ENCODE measurements at regions not wholly inside any gene's neighbourhood (a gene's known extent, or its start where the extent isn't known, plus 50 kb on each side); places are given as distances from the start of the nearest gene placed in this dataset.

DNA sequence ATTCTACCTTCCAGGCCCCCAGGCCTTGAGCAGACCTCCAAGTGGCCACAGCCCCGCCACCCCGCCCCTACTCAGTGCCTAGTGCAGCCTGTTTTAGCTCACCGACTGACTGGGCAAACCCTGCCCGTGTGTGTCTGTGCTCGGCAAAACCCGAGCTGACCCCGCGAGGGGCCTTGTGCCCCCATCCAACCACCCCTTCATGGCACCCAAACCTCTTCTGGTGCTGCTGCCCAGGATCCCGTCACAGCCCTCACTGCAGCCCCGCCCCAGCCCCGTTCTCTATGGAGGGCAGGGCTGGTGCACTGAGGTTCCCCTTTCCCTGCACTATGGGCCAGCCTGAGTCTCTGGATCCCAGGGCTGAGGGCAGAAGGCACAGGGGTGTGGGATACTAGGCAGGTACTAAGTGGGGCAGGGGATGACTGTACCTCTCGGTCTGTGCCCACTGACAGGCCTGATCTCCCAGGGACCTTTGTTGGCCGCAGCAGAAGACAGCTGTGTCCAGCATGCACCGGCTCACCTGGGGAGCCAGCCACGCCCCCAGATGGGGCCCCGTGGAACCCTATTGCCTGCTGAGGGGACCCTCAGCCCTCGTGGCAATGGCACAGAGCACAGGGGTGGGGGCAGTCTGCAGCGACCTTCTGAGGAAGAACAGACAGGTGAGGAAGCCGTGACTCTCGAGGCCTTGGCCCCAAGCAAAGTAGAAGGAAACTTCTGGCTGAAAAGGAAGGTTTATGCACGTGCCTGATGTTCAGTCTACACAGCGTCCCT lies 69.9 kb upstream of the OTOS start:
- H3K9me3 ChIP-seq, result no peaks in the 10 kb centered on the region
- intact Hi-C loops (cut with DNase I), result no loop called here
- TF ChIP-seq, protein P1, sequence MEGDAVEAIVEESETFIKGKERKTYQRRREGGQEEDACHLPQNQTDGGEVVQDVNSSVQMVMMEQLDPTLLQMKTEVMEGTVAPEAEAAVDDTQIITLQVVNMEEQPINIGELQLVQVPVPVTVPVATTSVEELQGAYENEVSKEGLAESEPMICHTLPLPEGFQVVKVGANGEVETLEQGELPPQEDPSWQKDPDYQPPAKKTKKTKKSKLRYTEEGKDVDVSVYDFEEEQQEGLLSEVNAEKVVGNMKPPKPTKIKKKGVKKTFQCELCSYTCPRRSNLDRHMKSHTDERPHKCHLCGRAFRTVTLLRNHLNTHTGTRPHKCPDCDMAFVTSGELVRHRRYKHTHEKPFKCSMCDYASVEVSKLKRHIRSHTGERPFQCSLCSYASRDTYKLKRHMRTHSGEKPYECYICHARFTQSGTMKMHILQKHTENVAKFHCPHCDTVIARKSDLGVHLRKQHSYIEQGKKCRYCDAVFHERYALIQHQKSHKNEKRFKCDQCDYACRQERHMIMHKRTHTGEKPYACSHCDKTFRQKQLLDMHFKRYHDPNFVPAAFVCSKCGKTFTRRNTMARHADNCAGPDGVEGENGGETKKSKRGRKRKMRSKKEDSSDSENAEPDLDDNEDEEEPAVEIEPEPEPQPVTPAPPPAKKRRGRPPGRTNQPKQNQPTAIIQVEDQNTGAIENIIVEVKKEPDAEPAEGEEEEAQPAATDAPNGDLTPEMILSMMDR (IDR thresholded peaks at IDR 0.05), result no peak
- H3K36me3 ChIP-seq, result no peaks in the 10 kb centered on the region
- no peaks in the 10 kb centered on the region for H3K4me1 ChIP-seq
- no peaks in the 10 kb centered on the region for H3K27me3 ChIP-seq
- no peak overlapping the region for H3K4me3 ChIP-seq
- H3K27ac ChIP-seq, result no peak overlapping the region
- DNase-seq (ENCODE audit: low spot score in 2 of 2), result peak in 1 of 2 donors; percentile 56

DNA sequence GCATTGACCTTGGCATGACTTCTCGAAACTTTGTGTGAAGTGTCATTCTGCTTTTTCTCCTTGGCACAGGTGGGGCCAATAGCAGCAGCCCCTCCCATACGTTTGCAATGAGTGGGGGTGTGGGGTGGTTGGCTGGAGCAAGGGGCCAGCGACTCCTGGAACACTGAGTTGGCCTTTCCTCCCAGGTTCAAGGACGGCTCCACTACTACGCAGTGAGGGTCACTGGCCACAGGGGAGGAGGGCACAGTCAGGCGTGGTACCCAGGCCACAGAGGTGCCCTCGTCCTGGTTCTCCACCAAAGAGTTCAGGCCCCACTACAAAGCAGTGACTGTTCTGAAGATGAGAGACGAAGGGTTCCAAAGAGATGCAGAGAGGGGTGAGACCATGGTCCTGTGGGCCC lies 70.6 kb upstream of the OTOS start:
- intact Hi-C loops (cut with DNase I), result no loop called here
- no peaks in the 10 kb centered on the region for H3K27me3 ChIP-seq
- H3K27ac ChIP-seq, result no peak overlapping the region
- H3K4me1 ChIP-seq, result no peaks in the 10 kb centered on the region
- H3K9me3 ChIP-seq, result no peaks in the 10 kb centered on the region
- H3K36me3 ChIP-seq, result no peaks in the 10 kb centered on the region
- no peak overlapping the region for H3K4me3 ChIP-seq
- peak in 1 of 2 donors; percentile 25 for DNase-seq (ENCODE audit: low spot score in 2 of 2)
- TF ChIP-seq, protein P1 (IDR thresholded peaks at IDR 0.05), result no peak

DNA sequence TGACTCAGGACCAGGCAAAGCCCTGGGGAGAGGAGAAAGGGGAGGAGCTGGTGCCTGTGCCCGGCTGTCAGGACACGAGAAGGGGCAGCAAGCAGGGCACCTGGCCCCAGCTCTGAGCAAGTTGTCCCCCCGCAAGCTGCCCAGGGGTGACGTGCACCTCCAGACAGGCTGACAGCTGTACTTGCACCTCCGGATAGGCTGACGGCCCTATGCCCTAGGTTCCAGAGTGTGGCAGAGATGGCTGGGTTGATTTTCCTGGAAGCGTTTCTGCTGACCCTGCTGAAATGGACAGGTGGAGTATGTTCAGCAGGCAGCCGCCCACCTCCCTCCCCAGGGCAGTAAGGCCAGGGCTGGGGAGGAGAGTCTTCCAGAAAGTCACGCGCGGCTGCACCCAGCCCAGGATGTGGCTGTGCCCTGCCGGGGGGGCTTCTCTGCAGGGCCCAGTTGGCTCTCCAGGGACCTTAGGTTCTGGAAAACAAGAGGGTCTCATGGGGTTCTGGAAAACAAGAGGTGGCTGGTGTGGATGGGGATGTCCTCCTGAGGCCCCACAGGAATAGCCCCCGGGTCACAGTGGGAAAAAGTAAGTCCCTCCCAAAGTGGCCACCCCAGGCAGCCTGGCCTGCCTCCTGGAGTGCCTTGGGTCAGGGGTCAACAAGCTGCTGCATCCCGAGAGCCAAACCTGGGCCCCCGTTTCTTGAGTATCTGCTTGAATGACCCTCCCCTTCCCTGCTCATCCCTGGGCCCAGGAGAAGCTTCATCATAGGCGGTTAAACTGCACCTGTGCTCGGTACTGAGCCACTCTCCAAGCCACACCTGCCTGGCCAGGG lies 71.4 kb upstream of the OTOS start:
- no peak overlapping the region for H3K27ac ChIP-seq
- intact Hi-C loops (cut with DNase I), result no loop called here
- H3K36me3 ChIP-seq, result no peaks in the 10 kb centered on the region
- H3K4me3 ChIP-seq, result no peak overlapping the region
- H3K9me3 ChIP-seq, result no peaks in the 10 kb centered on the region
- no peaks in the 10 kb centered on the region for H3K4me1 ChIP-seq
- peak in 1 of 2 donors; percentile 35 for DNase-seq (ENCODE audit: low spot score in 2 of 2)
- H3K27me3 ChIP-seq, result no peaks in the 10 kb centered on the region
- TF ChIP-seq, protein P1 (IDR thresholded peaks at IDR 0.05), result no peak

DNA sequence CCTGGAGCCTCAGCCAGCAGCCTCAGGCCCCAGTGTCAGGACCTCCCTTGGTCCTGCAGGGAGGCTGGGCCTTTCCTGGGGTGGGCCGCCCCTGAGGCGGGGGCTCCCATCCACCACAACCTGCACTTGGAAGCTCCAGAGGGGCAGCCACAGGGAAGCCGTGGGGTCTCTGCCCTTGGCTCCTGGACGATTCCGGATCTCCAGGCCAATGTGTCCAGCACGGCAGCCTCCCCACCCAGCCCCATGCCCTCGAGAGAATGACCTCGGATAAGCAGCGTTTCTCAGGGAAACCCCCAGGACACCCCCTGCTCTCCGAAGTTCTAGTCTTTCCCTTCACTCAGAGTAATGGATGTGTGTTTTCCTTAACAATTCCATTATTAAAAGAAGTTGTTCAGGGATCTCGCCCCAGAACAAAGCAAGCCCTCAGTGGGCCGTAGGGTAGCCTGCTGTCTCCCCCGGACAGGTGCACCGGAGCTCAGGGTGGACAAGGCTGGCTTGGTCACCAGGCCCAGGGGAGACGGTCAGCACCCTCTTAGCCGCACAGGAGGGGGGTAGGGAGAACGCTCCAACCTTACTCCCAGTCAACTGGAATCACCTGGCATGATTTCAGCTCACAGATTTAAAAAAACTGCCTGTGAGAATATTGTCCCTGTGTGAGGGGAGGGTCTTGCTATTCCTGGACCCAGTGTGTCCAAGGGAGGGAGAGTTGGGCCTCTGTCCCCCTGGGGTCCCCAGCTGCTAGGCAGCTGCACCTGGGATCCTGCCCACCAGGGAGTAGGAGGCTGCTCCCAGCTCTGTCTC lies 72.2 kb upstream of the OTOS start:
- TF ChIP-seq, protein P1 (IDR thresholded peaks at IDR 0.05), result no peak
- H3K27me3 ChIP-seq, result no peaks in the 10 kb centered on the region

DNA sequence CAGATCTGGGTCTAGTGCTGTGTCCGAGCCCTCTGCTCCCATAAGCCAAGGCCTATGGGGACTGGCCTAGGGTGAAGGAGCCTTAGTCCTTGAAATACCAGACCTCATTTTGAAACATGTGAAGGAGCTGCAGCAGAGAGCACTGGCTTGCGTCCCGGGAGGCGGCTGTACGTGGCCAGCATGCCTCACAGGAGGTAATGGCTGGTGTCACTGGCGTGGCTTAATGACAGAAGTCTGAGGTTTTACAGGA lies 72.7 kb upstream of the OTOS start:
- no peaks in the 10 kb centered on the region for H3K36me3 ChIP-seq
- DNase-seq (ENCODE audit: low spot score in 2 of 2), result peak in 1 of 2 donors; percentile 48
- no peak overlapping the region for H3K27ac ChIP-seq
- no peaks in the 10 kb centered on the region for H3K4me1 ChIP-seq
- H3K9me3 ChIP-seq, result no peaks in the 10 kb centered on the region
- TF ChIP-seq, protein P1 (IDR thresholded peaks at IDR 0.05), result no peak
- no peaks in the 10 kb centered on the region for H3K27me3 ChIP-seq
- intact Hi-C loops (cut with DNase I), result no loop called here
- H3K4me3 ChIP-seq, result no peak overlapping the region

More for the DNA sequence above, 72.2 kb upstream of the OTOS start:
- intact Hi-C loops (cut with DNase I), result no loop called here
- no peaks in the 10 kb centered on the region for H3K9me3 ChIP-seq
- H3K27ac ChIP-seq, result no peak overlapping the region
- no peaks in the 10 kb centered on the region for H3K36me3 ChIP-seq
- peak in 1 of 2 donors; percentile 56 for DNase-seq (ENCODE audit: low spot score in 2 of 2)
- no peaks in the 10 kb centered on the region for H3K4me1 ChIP-seq
- no peak overlapping the region for H3K4me3 ChIP-seq

Data from ascending aorta (tissue), 2 donors.